ENCODE measurements at regions not wholly inside any gene's neighbourhood (a gene's known extent, or its start where the extent isn't known, plus 50 kb on each side); places are given as distances from the start of the nearest gene placed in this dataset.

- no peak for DNase-seq
Measured at GRCh38 chr2:152961351-152961750, 242.9 kb downstream of the ARL6IP6 start.

- peak; percentile 7 for DNase-seq
Measured at GRCh38 chr2:152950126-152950525, 231.7 kb downstream of the ARL6IP6 start.

GRCh38 chr2:152944099-152944498 is 225.7 kb downstream of the ARL6IP6 start:
- DNase-seq = no peak

- DNase-seq = no peak
Measured at GRCh38 chr2:152942940-152943440, 224.6 kb downstream of the ARL6IP6 start.

GRCh38 chr2:152930501-152930900 is 212.1 kb downstream of the ARL6IP6 start:
- DNase-seq = no peak

- DNase-seq = no peak
Measured at GRCh38 chr2:152929628-152930027, 211.2 kb downstream of the ARL6IP6 start.

GRCh38 chr2:152925547-152926448 is 207.4 kb downstream of the ARL6IP6 start:
- peak; percentile 79 for DNase-seq

GRCh38 chr2:152924722-152925121 is 206.3 kb downstream of the ARL6IP6 start:
- no peak for DNase-seq

GRCh38 chr2:152924219-152924618 is 205.8 kb downstream of the ARL6IP6 start:
- DNase-seq = no peak

GRCh38 chr2:152920846-152921245 is 202.4 kb downstream of the ARL6IP6 start:
- DNase-seq = no peak

- no peak for DNase-seq
Measured at GRCh38 chr2:152910970-152911369, 192.6 kb downstream of the ARL6IP6 start.

GRCh38 chr2:152907046-152907445 is 188.6 kb downstream of the ARL6IP6 start:
- DNase-seq = no peak

GRCh38 chr2:152894051-152894450 is 175.6 kb downstream of the ARL6IP6 start:
- no peak for DNase-seq

GRCh38 chr2:152890736-152891135 is 172.3 kb downstream of the ARL6IP6 start:
- no peak for DNase-seq

GRCh38 chr2:152883951-152884487 is 165.6 kb downstream of the ARL6IP6 start:
- DNase-seq = no peak

GRCh38 chr2:152881527-152881926 is 163.1 kb downstream of the ARL6IP6 start:
- no peak for DNase-seq

- DNase-seq = no peak
Measured at GRCh38 chr2:152879275-152879674, 160.9 kb downstream of the ARL6IP6 start.

- DNase-seq = no peak
Measured at GRCh38 chr2:152875701-152876695, 157.6 kb downstream of the ARL6IP6 start.

GRCh38 chr2:152874955-152875354 is 156.5 kb downstream of the ARL6IP6 start:
- no peak for DNase-seq

- DNase-seq = no peak
Measured at GRCh38 chr2:152870239-152870638, 151.8 kb downstream of the ARL6IP6 start.

- no peak for DNase-seq
Measured at GRCh38 chr2:152867397-152867796, 149.0 kb downstream of the ARL6IP6 start.

- DNase-seq = no peak
Measured at GRCh38 chr2:152864601-152865149, 146.3 kb downstream of the ARL6IP6 start.

- no peak for DNase-seq
Measured at GRCh38 chr2:152863826-152864225, 145.4 kb downstream of the ARL6IP6 start.

Data from hematopoietic multipotent progenitor cell treated with erythropoietin and hydrocortisone succinate and interleukin-3 and kit ligand, for 6 days (in vitro differentiated cells).